Fibroblast of skin of scalp (primary cell): ENCODE measurements at regions not wholly inside any gene's neighbourhood (a gene's known extent, or its start where the extent isn't known, plus 50 kb on each side); places are given as distances from the start of the nearest gene placed in this dataset.
"Not testable (repeated sequence)": the region's sequence is repeated elsewhere in the genome, so short reads cannot be mapped to it uniquely, and the experiment has no call there.

ENCODE experiments used
- DNase-seq: peaks from one replicate; pipeline ENCODE4 v3.0.0-alpha.2; 2013

DNA sequence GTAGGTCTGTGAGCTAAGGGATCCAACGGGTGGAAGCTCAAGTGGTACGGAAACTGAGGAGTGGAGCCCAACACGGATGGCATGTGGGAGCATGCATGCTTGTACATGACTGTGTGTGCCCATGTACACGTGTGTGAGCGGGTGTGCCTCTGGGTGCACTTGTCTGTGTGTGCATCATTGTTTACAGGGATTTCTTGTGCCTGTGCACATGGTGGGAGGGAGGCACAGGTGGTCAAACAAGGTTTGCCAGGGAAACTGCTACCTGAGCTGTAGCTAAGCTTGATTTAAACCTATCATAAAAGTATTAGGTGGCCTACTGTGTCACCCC is 122.5 kb upstream of the MAMLD1 start:
- DNase-seq: no peak

DNA sequence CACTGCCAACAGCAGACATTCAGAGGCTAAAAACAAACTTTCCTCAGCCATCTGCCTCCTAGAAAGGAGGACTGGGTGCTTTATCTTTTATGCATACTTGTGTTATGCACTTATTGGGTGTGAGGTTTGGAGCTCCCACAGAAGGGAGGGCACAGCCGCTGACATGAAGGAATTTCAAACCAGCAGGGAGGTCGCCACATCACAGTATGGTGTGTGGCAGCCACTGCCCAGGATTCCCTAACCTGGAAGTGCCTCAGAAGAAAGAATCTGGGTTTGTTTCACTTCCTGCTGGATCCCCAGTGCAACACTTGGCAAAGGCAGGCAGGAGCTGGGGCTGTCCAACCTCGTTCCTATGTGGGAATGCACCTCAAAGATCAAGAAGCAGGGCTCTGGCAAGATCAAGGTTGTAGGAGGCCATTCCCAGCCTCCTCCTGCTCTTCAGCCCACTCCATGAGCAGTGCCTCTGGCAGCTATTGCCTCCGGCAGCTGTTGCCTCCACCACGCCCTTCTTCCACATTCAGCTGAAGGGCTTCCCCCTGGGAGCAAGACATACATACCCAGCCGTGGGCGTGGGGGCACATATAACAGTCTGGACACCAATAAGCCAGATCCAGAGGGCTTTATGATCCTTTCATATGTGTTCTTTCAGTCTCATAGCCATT is 109.0 kb upstream of the MAMLD1 start:
- peak; percentile 58 for DNase-seq

DNA sequence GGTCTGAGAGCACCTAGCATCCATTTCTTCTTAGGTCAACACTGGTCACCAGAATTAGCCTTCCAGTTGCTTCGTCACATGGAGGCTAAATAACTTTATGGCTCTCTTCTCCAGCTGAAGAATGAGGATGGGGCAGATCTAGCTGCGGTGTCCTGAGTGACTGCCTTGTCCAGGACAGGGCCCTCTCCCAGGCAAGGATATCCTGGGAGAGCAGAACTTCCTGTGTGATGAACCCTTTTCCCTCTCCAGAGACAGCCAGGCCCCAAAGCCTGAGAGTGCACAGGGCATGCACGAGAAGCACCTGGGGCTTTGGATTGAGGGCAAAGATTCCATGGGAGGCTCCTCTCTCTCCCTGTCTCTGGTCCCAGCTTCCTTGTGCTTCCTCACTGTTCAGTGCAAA is 108.2 kb upstream of the MAMLD1 start:
- DNase-seq: no peak

DNA sequence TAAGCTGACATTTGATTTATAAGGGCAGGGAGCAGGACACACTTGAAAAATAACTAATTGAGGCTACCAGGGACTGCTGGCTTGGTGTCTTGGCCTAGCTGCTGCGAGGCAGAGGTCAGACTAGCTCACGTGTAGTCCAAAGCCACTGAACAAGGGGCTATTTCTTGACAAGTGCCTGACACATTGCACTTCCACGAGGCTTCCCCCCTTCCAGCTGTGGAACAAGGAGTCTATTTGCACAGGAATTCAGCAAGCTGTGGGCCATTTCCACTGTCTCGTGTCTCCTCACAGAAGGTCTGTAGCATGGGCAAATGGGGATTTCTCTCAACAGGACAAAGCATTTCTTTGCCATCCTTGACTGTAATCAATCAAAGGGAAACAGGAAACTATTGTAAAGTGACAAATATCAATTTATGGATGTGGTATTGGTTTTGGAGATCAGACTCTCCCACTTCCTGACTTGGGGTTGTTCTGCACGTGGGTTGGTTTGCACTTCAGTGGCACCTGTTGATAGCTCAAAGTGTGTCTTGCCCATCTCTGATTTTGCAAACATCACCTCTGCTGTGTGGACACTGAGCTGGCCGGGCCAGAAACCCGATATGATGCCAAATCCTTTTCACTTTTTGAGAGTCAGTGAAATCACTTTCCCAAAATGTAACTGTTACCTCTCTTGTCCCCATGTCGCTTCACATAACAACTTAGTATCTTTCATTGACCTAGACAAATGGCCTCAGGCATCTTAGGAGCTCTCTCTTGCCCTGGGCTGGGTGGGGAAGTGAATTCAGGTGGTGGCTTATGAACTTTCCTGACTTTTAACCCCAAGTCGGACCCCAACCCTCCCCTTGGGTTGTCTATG is 107.4 kb upstream of the MAMLD1 start:
- DNase-seq: no peak

DNA sequence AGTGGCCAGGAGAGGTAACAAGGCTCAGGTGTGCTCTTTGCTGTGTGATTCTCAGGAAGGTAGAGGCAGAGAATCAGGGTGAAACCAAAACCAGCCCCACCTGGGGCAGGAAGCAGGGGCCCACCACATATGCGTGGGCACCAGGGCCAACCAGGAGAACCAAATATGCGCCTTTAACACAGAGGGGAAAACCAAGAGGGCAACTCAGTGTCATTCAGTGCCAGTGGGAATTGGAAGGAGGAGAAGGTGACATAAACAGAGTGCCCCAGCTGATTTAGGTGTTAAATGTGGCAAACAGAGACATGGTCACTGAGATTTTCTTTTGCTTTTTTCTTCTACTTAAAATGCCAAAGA is 106.8 kb upstream of the MAMLD1 start:
- DNase-seq: no peak

DNA sequence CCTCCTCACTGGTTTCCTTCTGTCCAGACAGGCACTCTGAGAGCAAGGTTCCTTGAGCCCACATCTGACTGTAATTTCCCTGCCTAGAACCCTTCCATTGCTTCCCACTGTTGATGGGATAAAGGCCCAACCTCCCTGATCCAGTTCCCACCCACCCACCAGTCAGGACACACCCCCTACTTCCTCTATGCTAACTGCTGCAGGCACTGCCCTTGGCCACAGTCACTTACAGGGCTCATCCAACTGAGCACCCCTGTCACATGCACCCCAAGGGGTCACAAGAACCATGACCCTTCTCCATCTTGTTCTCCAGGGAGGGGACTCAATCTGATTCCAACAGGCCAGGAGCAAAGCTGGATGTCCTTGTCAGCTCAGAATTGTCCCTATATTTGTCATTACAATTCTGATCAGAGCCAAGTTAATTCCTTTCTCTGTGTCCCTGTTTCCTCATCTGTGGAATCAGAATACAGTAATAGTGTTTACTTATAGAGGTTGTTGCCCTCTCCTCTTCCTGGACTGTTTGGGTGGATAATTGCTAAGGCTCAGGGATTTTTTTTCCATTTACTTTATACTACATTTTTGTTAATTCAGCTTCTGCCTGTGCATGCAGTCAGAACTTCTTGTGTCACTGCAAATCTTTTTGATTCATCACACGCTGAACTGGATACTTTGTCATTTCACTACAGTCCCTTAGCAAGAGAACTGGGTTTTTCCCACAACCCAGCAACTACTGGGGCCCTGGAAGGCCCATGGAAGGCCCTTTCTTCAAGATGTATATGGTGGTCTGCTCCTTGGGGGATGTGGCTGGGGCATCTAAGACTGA is 105.6 kb upstream of the MAMLD1 start:
- DNase-seq: no peak

DNA sequence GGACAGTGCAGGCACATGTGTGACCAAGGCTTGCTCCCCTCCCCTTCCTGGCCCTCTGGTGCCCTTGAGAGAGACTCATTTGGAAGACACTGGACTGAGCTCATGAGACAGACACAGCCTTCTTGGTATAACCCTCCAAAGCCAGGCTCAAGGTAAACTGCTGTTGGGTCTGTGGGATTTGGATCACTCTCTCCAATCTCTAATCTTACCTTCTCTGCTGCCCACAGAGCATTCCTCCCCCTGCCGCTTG is 105.0 kb upstream of the MAMLD1 start:
- DNase-seq: no peak

DNA sequence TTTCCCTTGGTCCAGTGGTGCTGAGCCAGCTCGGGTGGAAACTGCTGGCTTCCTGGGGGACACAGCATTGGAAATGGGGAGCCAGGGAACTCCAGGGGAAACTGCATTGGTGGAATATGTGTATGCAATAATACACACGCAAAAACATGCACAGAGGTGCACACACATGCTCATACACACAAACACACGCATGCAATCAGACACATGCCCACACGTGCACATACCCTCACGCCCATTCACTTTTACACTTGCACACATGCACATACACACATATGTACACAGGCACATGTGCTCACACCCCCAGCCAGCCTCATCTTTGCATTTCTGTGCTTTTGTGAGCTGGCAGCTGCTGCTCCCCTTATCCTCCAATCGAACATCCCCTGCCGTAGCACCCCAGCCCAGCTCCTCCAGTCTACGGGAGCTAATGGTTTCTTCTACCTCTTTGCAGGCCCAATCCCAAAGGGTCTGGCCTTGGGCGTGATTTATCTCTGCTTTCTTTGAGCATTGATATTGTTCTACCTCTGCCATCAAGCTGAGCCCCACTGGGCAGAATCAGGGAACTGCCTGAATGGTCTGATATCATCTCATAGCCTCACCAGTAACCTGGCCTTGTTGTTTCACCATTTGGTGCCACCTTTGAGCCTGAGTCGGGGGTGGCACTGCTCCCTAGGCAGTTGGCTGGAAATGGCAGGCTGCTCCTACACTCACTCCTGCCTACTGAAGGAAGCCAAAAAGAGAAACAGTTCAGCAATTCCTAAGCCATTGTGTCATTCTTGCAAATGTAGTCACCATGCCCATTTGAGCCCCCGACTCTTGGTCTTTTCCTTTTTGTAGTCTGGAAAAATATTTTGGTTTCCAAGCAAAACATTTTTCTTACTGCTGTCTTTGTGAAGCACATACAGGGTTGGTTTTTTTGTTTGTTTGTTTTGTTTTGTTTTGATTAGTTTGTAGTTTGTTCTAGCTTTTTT is 104.4 kb upstream of the MAMLD1 start:
- DNase-seq: peak; percentile 73

DNA sequence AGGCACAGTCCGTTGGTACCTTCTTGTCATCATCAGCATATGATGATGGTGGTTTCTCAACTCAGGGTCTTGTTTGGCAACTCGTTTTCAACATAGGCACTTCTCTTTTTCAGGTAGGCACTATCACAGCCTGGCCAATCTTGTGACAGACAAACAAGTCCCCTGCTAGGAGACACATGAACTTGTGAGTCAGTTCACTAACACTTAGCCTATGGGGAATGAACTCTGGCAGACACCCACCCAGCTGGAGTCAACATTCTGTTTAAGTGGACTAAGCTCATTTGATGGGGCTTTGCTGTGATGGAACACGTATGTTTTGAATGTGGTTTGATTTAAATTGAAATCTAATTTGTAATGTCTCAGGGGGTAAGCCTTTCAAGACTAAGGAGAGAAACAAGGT is 100.7 kb upstream of the MAMLD1 start:
- DNase-seq: peak; percentile 23

DNA sequence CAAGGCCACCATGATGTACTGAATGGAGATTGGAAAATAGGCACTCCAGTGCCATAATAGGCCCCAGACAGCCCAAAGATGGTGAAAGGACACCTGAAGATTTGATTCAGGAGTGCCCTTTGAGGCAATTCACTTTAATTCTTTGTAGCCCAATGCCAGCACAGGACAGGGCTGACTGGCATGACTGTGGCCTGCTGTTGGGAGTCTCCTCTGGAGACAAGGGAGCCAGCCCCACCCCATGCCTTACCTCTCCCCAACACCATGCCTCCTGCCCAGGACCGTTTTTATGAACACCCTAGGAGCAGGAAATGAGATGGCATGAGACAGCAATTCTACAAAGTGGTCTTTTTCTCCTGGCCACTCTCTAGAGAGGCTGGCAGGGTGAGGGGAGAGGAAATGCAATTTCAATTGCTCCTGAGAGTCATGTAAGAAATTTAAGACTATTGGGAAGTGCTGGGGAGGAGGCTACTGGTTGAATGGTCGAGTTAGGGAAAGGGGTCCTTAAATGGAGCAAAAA is 94.2 kb upstream of the MAMLD1 start:
- DNase-seq: no peak

DNA sequence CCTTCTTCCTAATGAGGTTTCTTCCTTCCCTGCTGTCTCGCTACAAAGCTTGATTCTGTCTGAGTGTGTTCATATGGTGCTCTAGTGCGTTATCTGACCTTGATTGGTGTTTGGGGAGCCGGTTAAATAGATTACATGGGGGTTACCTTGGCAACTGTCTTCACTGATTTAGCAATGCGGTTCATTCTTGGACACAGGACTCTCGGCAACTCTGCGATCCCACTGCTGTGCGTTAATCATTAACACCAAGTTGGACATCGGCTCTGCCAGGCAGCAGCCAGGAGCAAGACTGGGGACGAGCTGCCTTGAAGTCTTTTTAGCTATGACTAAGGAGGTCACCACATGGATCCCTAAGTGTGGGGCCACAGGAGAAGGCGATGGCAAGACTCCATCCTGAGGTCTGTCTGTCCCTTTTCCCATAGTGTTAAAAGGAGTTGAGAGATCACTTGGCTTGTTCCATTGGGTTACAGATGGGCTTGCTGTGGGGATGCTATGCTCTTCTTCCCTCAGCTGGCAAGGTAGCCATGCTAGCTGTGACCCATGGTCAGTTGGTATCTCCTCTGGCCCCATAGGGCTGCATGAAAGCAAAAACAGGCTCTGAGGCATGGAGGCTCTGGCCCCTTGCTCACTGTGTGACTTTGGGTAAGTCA is 93.4 kb upstream of the MAMLD1 start:
- DNase-seq: no peak

DNA sequence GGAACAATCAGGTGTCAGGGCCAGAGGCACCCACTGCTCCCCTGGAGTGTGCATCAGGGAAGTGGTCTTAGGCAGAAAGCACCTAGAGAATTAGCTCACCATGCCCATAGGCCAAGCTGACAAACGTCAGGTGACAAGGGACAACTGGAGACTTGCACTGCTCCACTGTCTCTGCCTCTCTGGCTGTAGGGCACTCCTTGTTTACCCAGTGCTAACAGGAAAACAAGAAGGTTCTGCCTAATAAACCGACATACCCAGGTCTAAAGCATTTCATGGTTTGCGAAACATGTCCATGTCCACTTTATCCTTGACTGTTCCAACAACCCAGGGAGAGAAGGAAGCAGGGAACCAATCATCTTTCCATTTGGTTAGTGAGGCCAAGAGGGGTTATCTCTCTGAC is 92.5 kb upstream of the MAMLD1 start:
- no peak for DNase-seq

DNA sequence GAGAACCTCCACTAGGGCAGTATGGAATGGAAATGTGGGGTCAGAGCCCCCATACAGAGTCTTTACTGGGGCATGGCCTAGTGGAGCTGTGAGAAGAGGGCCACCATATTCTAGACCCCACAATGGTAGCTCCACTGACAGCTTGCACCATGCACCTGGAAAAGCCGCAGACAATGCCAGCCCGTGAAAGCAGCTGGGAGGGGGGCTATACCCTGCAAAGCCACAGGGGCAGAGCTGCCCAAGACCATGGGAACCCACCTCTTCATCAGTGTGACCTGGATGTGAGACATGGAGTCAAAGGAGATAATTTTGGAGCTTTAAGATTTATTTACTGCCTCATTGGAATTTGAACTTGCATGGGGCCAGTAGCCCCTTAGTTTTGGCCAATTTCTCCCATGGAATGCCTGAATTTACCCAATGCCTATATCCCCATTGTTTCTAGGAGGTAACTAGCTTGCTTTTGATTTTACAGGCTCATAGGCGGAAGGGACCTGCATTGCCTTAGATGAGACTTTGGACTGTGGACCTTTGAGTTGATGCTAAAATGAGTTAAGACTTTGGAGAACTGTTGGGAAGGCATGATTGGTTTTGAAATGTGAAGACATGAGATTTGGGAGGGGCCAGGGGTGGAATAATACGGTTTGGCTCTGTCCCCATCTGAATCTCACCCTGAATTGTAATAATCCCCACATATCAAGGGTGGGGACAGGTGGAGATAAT is 89.4 kb upstream of the MAMLD1 start:
- DNase-seq: not testable (repeated sequence)

DNA sequence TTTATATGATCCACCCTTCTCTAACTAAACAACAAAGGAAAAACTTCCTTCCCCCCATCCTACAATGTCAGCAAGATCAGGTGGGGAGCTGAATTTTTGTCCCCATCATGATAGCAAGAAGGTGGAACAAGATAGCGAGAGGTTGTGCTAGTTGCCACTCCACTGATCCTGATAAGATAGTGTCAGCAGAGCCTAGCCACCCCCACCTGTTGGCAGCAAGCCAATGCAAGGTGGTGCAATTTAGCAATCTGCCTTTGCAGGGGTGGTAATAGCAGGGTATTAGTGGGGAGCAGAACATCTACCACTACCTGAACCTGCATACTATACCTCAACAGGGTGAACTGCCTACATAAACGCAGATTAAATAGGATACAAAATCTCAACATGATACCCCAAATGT is 80.2 kb upstream of the MAMLD1 start:
- DNase-seq: no peak

DNA sequence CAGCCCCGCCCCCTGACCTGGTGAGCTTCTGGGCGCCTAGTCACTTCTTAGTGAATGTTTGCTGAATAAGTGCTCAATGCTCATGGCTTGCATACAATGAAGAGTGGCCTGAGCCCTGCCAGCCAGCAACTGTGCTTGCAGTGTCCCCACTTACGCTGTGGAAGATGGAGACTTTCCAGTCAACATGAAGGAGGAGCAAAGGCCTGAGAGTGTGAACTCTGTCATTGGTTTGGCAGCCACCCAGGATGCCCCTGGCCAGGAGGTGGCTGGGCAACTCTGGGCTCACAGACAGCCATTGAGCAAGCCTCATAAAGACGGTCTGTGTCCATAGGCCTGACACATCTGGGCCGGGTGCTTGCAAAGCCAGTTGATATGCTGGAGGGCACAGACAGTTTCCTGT is 72.1 kb upstream of the MAMLD1 start:
- DNase-seq: no peak

DNA sequence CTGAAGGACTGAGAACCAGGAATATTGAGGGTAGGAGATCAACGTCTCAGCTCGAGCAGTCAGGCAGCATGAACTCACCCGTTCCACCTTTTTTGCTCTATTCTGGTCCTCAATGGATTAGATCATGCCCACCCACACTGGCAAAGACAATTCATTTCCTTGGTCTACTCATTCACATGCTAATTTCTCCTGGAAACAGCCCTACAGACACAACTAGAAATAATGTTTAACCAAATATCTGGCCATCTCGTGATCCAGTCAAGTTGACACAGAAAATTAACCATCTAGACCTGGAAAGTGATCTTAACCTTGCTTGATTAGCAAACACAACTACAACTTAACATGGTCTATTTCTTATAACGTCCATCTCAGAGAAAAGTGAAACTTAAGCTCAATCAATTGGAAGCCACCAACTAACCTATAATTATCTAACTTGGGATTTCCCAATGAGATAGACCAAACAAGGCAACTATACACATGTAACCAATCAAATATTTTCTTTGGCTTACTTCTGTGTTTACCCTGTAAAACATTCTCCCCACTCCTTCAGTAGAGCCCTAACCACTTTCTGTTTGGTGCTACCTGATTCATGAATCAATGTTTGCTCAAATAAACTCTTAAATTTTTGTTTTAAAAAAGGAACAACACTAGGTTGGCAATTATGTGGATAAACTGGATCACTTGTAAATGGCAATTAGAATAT is 69.7 kb upstream of the MAMLD1 start:
- DNase-seq: no peak

DNA sequence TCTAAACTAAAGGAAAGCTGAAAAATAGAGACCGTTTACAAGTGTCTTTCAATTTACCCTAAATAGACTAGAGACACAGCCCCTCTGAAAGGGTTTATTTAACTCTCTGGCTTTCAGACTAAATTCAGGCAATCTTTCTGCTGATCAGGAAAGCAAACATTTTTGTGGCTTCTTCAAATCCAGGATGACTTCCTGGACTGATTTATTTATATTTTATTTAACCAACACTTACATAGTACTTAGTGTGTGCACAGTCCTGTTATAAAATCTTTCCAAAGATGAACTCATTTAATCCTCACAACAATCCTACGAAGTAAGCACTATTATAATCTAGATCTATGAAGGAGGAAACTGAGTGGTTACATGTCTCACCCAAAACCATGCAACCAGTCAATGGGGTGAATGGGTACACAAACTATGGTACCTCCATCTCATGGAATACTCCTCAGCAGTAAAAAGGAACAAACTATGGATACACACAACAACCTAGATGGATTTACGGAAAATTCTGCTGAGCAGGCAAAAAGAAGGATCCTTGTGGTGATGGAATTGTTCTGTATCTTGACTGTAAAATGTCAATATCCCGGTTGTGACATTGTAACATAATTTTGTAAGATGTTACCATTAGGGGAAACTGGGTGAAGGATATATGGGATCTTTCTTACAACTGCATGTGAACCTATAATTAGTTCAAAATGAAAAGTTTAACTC is 64.1 kb upstream of the MAMLD1 start:
- peak; percentile 11 for DNase-seq

DNA sequence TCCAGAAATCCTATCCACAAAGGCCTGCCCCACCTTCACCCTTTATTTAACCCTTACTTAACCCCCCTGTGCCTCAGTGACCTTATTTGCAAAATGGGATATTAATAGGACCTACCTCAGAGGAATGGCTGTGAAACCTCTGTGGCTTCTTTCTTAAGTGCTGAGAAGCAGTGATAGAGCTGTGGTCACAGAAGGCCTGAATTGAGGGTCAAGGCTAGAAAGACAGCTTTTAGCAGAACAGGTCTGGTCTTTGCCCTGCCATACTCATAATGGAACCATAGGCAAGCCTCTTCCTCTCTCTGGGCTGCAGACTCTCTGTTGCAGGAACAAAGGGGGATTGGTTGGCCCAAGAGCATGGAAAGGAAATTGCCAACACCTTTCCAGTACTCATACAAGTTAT is 63.5 kb upstream of the MAMLD1 start:
- no peak for DNase-seq

DNA sequence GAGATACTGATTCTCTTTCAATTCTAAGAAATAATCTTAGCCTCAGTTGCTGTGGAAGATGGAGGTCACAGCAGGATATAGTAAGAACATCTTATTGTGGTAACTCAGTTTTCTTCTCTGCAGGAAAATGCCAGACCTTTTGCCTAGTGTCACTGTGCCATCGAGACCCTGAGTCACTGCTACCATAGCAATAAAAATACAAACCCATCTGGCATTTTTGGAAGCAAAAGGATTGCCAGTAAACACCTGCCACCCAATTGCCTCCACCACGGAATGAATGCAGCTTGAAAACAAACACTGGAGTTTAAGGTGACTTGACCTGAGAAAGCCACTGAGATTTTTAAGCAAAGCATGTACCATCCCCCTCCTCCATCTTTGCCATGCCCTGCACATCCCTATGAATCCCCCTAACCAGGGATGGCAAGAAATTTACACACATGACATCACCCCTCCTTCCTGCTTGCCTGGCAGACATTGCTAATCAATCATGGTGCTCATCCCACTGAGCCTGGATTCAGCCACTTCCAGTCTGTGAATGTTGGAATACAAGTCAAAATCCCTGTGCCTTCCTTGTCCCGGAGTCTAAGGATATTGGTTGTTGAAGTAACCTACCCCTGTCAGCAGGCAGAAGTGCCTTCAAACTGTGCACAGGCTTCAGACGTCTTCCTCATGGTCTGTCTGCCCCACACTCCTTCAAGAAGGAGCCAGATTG is 59.6 kb upstream of the MAMLD1 start:
- no peak for DNase-seq
